SK-N-SH treated with all-trans-retinoic acid at 6 μM for 48 hours (cell line): ENCODE measurements at regions not wholly inside any gene's neighbourhood (a gene's known extent, or its start where the extent isn't known, plus 50 kb on each side); places are given as distances from the start of the nearest gene placed in this dataset.

Experiments
- ARNTL ChIP-seq: fragments of 450-650 bp; formaldehyde crosslinking; IDR thresholded peaks from 2 replicates; pipeline ENCODE4 v1.5.0; 2020; ENCODE audit warnings: low read depth, mild to moderate bottlenecking, moderate library complexity, borderline replicate concordance
- GLIS3 ChIP-seq: fragments of 250-450 bp; sonication (Bioruptor Pico); IDR thresholded peaks from 2 replicates; pipeline ENCODE4 v1.5.0; 2020; ENCODE audit warnings: mild to moderate bottlenecking, moderate library complexity
- PATZ1 ChIP-seq: fragments of 250-450 bp; sonication (Bioruptor Pico); IDR thresholded peaks from 2 replicates; pipeline ENCODE4 v1.8.0; 2020; ENCODE audit warnings: mild to moderate bottlenecking, moderate library complexity, borderline replicate concordance
- TCF4 ChIP-seq: fragments of 250-450 bp; sonication (Bioruptor Pico); IDR thresholded peaks from 2 replicates; pipeline ENCODE4 v1.8.0; 2021; ENCODE audit warnings: mild to moderate bottlenecking, moderate library complexity, borderline replicate concordance
- ZFP3 ChIP-seq: fragments of 250-450 bp; sonication (Bioruptor Pico); IDR thresholded peaks from 2 replicates; pipeline ENCODE4 v1.5.0; 2020; ENCODE audit warnings: mild to moderate bottlenecking, moderate library complexity
- TF ChIP-seq, protein P1 (sequence below): fragments of 250-450 bp; sonication (Bioruptor Pico); IDR thresholded peaks from 2 replicates; pipeline ENCODE4 v1.5.0; 2020; ENCODE audit warnings: mild to moderate bottlenecking, moderate library complexity

DNA sequence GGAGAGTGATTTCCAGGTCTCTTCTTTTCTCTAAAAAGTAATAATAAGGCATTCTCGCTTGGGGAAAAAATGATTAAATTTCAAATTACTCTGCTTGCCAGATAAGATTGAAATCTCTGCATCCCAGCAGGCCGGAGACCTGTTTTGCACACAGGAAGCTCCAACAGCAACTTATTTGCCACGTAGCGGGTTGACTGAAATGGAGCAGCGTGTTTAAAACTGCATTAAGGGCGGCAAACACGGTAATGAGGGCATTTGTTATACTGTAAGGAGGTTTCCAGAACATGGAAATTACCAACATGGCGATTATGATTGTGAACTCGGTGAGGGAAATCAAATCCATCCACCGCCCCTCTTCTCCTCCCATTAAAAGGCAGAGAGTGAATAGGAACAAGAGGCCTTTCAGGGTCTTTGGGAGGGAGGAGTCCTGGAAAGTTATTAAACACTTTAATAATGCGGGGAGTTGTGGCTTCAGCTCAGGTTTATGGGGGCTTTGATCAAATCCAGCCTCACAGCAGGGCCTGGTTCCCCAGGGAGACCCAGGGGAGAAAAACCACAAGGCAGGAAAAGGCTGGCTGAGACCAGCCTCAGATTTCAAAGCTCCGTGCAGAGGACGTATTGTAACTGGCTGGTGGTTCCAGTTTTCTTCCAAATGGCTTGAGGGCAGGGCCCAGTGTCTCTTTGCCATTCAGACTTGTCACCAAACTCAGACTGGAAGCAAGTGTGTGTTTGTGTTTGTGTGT lies 242.3 kb downstream of the TLE3 start:
- TF ChIP-seq PATZ1 (CRISPR knock-in tag) (no peak), ZFP3 (CRISPR knock-in tag) (no peak), GLIS3 (no peak), TCF4 (CRISPR knock-in tag) (peak; percentile 43; the same call in 1 of the 2 replicates), ARNTL (CRISPR knock-in tag) (no peak)
- TF ChIP-seq, protein P1, sequence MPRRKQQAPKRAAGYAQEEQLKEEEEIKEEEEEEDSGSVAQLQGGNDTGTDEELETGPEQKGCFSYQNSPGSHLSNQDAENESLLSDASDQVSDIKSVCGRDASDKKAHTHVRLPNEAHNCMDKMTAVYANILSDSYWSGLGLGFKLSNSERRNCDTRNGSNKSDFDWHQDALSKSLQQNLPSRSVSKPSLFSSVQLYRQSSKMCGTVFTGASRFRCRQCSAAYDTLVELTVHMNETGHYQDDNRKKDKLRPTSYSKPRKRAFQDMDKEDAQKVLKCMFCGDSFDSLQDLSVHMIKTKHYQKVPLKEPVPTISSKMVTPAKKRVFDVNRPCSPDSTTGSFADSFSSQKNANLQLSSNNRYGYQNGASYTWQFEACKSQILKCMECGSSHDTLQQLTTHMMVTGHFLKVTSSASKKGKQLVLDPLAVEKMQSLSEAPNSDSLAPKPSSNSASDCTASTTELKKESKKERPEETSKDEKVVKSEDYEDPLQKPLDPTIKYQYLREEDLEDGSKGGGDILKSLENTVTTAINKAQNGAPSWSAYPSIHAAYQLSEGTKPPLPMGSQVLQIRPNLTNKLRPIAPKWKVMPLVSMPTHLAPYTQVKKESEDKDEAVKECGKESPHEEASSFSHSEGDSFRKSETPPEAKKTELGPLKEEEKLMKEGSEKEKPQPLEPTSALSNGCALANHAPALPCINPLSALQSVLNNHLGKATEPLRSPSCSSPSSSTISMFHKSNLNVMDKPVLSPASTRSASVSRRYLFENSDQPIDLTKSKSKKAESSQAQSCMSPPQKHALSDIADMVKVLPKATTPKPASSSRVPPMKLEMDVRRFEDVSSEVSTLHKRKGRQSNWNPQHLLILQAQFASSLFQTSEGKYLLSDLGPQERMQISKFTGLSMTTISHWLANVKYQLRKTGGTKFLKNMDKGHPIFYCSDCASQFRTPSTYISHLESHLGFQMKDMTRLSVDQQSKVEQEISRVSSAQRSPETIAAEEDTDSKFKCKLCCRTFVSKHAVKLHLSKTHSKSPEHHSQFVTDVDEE (CRISPR knock-in tag), result no peak
